Esophagus muscularis mucosa (tissue), 3 donors: ENCODE measurements at regions not wholly inside any gene's neighbourhood (a gene's known extent, or its start where the extent isn't known, plus 50 kb on each side); places are given as distances from the start of the nearest gene placed in this dataset.

Source experiments
- CTCF ChIP-seq, 3 experiments: fragments of 200-600 bp in 2 of 3; fragments of 450-650 bp in 1 of 3; sonication (generic) in 2 of 3; IDR thresholded peaks; one replicate each; pipeline ENCODE4 v1.5.1; 2017 to 2019; ENCODE audit warnings: antibody characterized with exemption in 3 of 3, mild to moderate bottlenecking in 2 of 3, moderate library complexity in 1 of 3
- POLR2A ChIP-seq: fragments of 450-650 bp; IDR thresholded peaks from one replicate; pipeline ENCODE4 v1.6.1; 2017; ENCODE audit warnings: antibody characterized with exemption, moderate library complexity, mild to moderate bottlenecking, low read depth
- POLR2AphosphoS5 ChIP-seq, 2 donors: sonication (generic); formaldehyde crosslinking; IDR thresholded peaks; one replicate each; pipeline ENCODE4 v1.6.1; 2017; ENCODE audit warnings: antibody characterized with exemption in 2 of 2

- TF ChIP-seq POLR2A = no peak
- no peak for TF ChIP-seq CTCF (IDR thresholded peaks at IDR 0.05)
- no peak for TF ChIP-seq POLR2AphosphoS5 (IDR thresholded peaks at IDR 0.05)
These were observed 1189.4 kb downstream of the DSC3 start for GRCh38 chr18:29853126-29853525.
